A673 (cell line): ENCODE measurements at regions not wholly inside any gene's neighbourhood (a gene's known extent, or its start where the extent isn't known, plus 50 kb on each side); places are given as distances from the start of the nearest gene placed in this dataset.

Source experiments
- EZH2 ChIP-seq: fragments of 200-600 bp; sonication (generic); IDR thresholded peaks from 2 replicates; pipeline ENCODE4 v1.6.1; 2017; ENCODE audit warnings: borderline replicate concordance, low read depth, mild to moderate bottlenecking, mixed read lengths, antibody characterized with exemption, low read length; ENCODE audit not compliant: poor library complexity, severe bottlenecking
- TF ChIP-seq, protein P1 (sequence below): fragments of 300-800, 200-600 bp; sonication (generic); conservative IDR thresholded peaks from 2 replicates; pipeline ENCODE4 v1.5.1; 2017; ENCODE audit warnings: low read depth, mild to moderate bottlenecking, antibody characterized with exemption, low read length, moderate library complexity, mixed read lengths

DNA sequence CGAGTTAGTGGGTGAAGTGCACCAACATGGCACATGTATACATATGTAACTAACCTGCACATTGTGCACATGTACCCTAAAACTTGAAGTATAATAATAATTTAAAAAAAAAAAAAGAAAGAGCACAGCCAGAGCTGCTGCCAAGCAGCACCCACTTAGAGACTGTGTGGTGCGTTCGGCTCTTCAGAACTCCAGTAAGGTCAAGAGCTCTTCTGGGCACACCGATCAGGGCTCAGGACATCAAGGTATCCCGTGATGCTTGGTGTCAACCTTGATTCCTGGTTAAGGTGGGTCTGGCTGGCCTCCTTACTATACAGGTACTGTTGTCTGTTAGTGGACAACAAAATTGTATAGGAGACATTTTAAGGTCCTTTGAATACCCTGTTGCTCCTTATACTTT is 385.7 kb upstream of the AKR1E2 start:
- TF ChIP-seq, protein P1, sequence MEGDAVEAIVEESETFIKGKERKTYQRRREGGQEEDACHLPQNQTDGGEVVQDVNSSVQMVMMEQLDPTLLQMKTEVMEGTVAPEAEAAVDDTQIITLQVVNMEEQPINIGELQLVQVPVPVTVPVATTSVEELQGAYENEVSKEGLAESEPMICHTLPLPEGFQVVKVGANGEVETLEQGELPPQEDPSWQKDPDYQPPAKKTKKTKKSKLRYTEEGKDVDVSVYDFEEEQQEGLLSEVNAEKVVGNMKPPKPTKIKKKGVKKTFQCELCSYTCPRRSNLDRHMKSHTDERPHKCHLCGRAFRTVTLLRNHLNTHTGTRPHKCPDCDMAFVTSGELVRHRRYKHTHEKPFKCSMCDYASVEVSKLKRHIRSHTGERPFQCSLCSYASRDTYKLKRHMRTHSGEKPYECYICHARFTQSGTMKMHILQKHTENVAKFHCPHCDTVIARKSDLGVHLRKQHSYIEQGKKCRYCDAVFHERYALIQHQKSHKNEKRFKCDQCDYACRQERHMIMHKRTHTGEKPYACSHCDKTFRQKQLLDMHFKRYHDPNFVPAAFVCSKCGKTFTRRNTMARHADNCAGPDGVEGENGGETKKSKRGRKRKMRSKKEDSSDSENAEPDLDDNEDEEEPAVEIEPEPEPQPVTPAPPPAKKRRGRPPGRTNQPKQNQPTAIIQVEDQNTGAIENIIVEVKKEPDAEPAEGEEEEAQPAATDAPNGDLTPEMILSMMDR = no peak
- no peak for TF ChIP-seq EZH2
